IMR-90 (cell line): ENCODE measurements at regions not wholly inside any gene's neighbourhood (a gene's known extent, or its start where the extent isn't known, plus 50 kb on each side); places are given as distances from the start of the nearest gene placed in this dataset.

Source experiments
- ATAC-seq: fragments of 200-7000 bp; cut with Tn5 transposase; 2 replicates; pipeline ENCODE4 v1.9.1; 2020; ENCODE audit warnings: low read depth, mild to moderate bottlenecking, moderate library complexity
- BruUV-seq: library from RNA; stranded (reverse); fragments of 400-500 nt; replicated peaks from 2 replicates; lab custom pipeline; 2021; lab: Mats Ljungman, UMichigan
- CTCF ChIA-PET: fragments of 300-600 bp; formaldehyde crosslinking; extraction: SDS; loops from one replicate; lab custom pipeline; 2021; ENCODE audit warnings: antibody characterized with exemption; lab: Yijun Ruan, JAX
- POLR2A ChIA-PET: fragments of 300-600 bp; sonication (Branson Sonifier 250); formaldehyde crosslinking; loops from one replicate; lab custom pipeline; 2022; ENCODE audit warnings: antibody characterized with exemption; ENCODE audit not compliant: unreplicated experiment; lab: Charles Lee
- DNase-seq: peaks from one replicate; pipeline ENCODE4 v3.0.0; 2013
- H2AFZ ChIP-seq: replicated peaks from 2 replicates; pipeline ENCODE3; 2013; ENCODE audit warnings: low read length, mild to moderate bottlenecking; ENCODE audit not compliant: poor library complexity
- H2AK5ac ChIP-seq: 2 replicates; pipeline ENCODE4 v1.6.1; 2013; ENCODE audit warnings: low read depth, low read length, inconsistent platforms
- H2AK9ac ChIP-seq: replicated peaks from 2 replicates; pipeline ENCODE3; 2013; ENCODE audit warnings: mild to moderate bottlenecking, low read depth, low read length, moderate library complexity; ENCODE audit not compliant: poor library complexity
- H2BK120ac ChIP-seq: 2 replicates; pipeline ENCODE4 v1.6.1; 2013; ENCODE audit warnings: low read depth, low read length, inconsistent platforms
- H2BK15ac ChIP-seq: 3 replicates; pipeline ENCODE4 v1.6.1; 2013; ENCODE audit warnings: low read depth, low read length, inconsistent platforms
- H2BK20ac ChIP-seq: 2 replicates; pipeline ENCODE4 v1.6.1; 2013; ENCODE audit warnings: low read depth, mild to moderate bottlenecking, inconsistent platforms, low read length, moderate library complexity
- H2BK5ac ChIP-seq: 2 replicates; pipeline ENCODE4 v1.6.1; 2013; ENCODE audit warnings: mild to moderate bottlenecking, low read depth, low read length, inconsistent platforms; ENCODE audit not compliant: poor library complexity, severe bottlenecking
- H3K14ac ChIP-seq: replicated peaks from 2 replicates; pipeline ENCODE4 v1.6.1; 2013; ENCODE audit warnings: low read depth, low read length, inconsistent platforms
- H3K18ac ChIP-seq: 2 replicates; pipeline ENCODE4 v1.6.1; 2013; ENCODE audit warnings: low read depth, low read length, control low read depth
- H3K23ac ChIP-seq: 2 replicates; pipeline ENCODE4 v1.6.1; 2013; ENCODE audit warnings: low read depth, low read length, inconsistent platforms
- H3K27ac ChIP-seq: 2 replicates; pipeline ENCODE4 v1.5.1; 2013; ENCODE audit warnings: mild to moderate bottlenecking, control low read depth, low read length; ENCODE audit not compliant: insufficient read depth
- H3K27me3 ChIP-seq: 2 replicates; pipeline ENCODE4 v1.6.1; 2013; ENCODE audit warnings: low read length; ENCODE audit not compliant: control insufficient read depth, insufficient read depth
- H3K36me3 ChIP-seq: 2 replicates; pipeline ENCODE4 v1.6.1; 2013; ENCODE audit warnings: low read length, mixed read lengths; ENCODE audit not compliant: control insufficient read depth, insufficient read depth
- H3K4ac ChIP-seq: 2 replicates; pipeline ENCODE4 v1.6.1; 2013; ENCODE audit warnings: low read depth, low read length, inconsistent platforms
- H3K4me1 ChIP-seq: 2 replicates; pipeline ENCODE4 v1.6.1; 2013; ENCODE audit warnings: low read length, mixed read lengths; ENCODE audit not compliant: control insufficient read depth, insufficient read depth
- H3K4me2 ChIP-seq: 2 replicates; pipeline ENCODE4 v1.6.1; 2013; ENCODE audit warnings: low read depth, mild to moderate bottlenecking, control low read depth, low read length, moderate library complexity
- H3K4me3 ChIP-seq: 2 replicates; pipeline ENCODE4 v1.5.1; 2013; ENCODE audit warnings: low read depth, mild to moderate bottlenecking, control low read depth, low read length, moderate library complexity; ENCODE audit not compliant: insufficient read depth
- H3K56ac ChIP-seq: 2 replicates; pipeline ENCODE4 v1.6.1; 2013; ENCODE audit warnings: low read length, inconsistent platforms; ENCODE audit not compliant: insufficient read depth; ENCODE audit errors: extremely low read depth
- H3K79me1 ChIP-seq, 2 experiments: 2 replicates each; pipeline ENCODE4 v1.6.1; 2013; ENCODE audit warnings: low read length in 2 of 2, inconsistent platforms in 1 of 2, low read depth in 1 of 2
- H3K9ac ChIP-seq: 2 replicates; pipeline ENCODE4 v1.6.1; 2013; ENCODE audit warnings: low read depth, low read length, control low read depth
- H3K9me1 ChIP-seq: 2 replicates; pipeline ENCODE4 v1.6.1; 2013; ENCODE audit warnings: low read length, inconsistent platforms; ENCODE audit not compliant: insufficient read depth
- H3K9me3 ChIP-seq: 2 replicates; pipeline ENCODE4 v1.6.1; 2013; ENCODE audit warnings: low read length; ENCODE audit not compliant: control insufficient read depth, insufficient read depth
- H4K20me1 ChIP-seq: 2 replicates; pipeline ENCODE4 v1.6.1; 2013; ENCODE audit warnings: low read length, inconsistent platforms; ENCODE audit not compliant: insufficient read depth
- H4K5ac ChIP-seq: 2 replicates; pipeline ENCODE4 v1.6.1; 2013; ENCODE audit warnings: mild to moderate bottlenecking, low read depth, low read length, control low read depth
- H4K8ac ChIP-seq, 2 experiments: 2 replicates each; pipeline ENCODE4 v1.6.1; 2013; ENCODE audit warnings: low read depth in 2 of 2, low read length in 2 of 2, control low read depth in 1 of 2, inconsistent platforms in 1 of 2
- H4K91ac ChIP-seq: 2 replicates; pipeline ENCODE4 v1.6.1; 2013; ENCODE audit warnings: low read depth, low read length, inconsistent platforms; ENCODE audit not compliant: insufficient read depth
- BHLHE40 ChIP-seq: fragments of 150-350 bp; IDR thresholded peaks from 2 replicates; pipeline ENCODE4 v1.6.1; 2016; ENCODE audit warnings: mild to moderate bottlenecking, low read depth, low read length
- CEBPB ChIP-seq: IDR thresholded peaks from 2 replicates; pipeline ENCODE4 v1.6.1; 2012; ENCODE audit warnings: low read depth, low read length, improper control_type of control experiment
- CHD1 ChIP-seq: IDR thresholded peaks from 2 replicates; pipeline ENCODE4 v1.6.1; 2012; ENCODE audit warnings: low read depth, low read length, improper control_type of control experiment
- CTCF ChIP-seq: conservative IDR thresholded peaks from 2 replicates; pipeline ENCODE4 v1.5.1; 2012; ENCODE audit warnings: mild to moderate bottlenecking, low read depth, low read length, improper control_type of control experiment
- FOS ChIP-seq: fragments of 150-350 bp; IDR thresholded peaks from 2 replicates; pipeline ENCODE4 v1.6.1; 2016; ENCODE audit warnings: low read depth, low read length
- MAFK ChIP-seq: IDR thresholded peaks from 2 replicates; pipeline ENCODE4 v1.6.1; 2012; ENCODE audit warnings: low read depth, low read length, improper control_type of control experiment
- MAZ ChIP-seq: IDR thresholded peaks from 2 replicates; pipeline ENCODE4 v1.6.1; 2012; ENCODE audit warnings: low read depth, mild to moderate bottlenecking, low read length, improper control_type of control experiment, moderate library complexity, borderline replicate concordance
- MXI1 ChIP-seq: IDR thresholded peaks from 2 replicates; pipeline ENCODE4 v1.6.1; 2012; ENCODE audit warnings: low read depth, mild to moderate bottlenecking, low read length, moderate library complexity, borderline replicate concordance
- NFE2L2 ChIP-seq: fragments of 150-350 bp; IDR thresholded peaks from 2 replicates; pipeline ENCODE4 v1.6.1; 2016; ENCODE audit warnings: low read depth, mild to moderate bottlenecking, low read length
- POLR2A ChIP-seq: IDR thresholded peaks from 2 replicates; pipeline ENCODE4 v1.6.1; 2012; ENCODE audit warnings: mild to moderate bottlenecking, low read depth, low read length
- RAD21 ChIP-seq: IDR thresholded peaks from 2 replicates; pipeline ENCODE4 v1.6.1; 2012; ENCODE audit warnings: low read length, improper control_type of control experiment
- RCOR1 ChIP-seq: IDR thresholded peaks from 2 replicates; pipeline ENCODE4 v1.6.1; 2012; ENCODE audit warnings: mild to moderate bottlenecking, low read length, improper control_type of control experiment; ENCODE audit not compliant: insufficient replicate concordance
- RFX5 ChIP-seq: IDR thresholded peaks from 2 replicates; pipeline ENCODE4 v1.8.0; 2012; ENCODE audit warnings: low read depth, mild to moderate bottlenecking, low read length, moderate library complexity
- SMC3 ChIP-seq: fragments of 150-350 bp; IDR thresholded peaks from 2 replicates; pipeline ENCODE4 v1.6.1; 2016; ENCODE audit warnings: low read depth, mild to moderate bottlenecking, antibody characterized with exemption, low read length, moderate library complexity
- dilution Hi-C: fragments of 300-500 bp; cut with HindIII; formaldehyde crosslinking; loops from one replicate; pipeline ENCODE4 v1.14.3; 2018; ENCODE audit warnings: low sequenced_read_pairs; ENCODE audit not compliant: unreplicated experiment
- in situ Hi-C: fragments of 300-500 bp; cut with MboI; formaldehyde crosslinking; loops from 3 replicates; pipeline ENCODE4 v1.14.3; 2019; ENCODE audit warnings: low sequenced_read_pairs, inconsistent platforms, mixed read lengths
- intact Hi-C: fragments of 100-400 bp; cut with micrococcal nuclease; formaldehyde crosslinking; loops from 2 replicates; pipeline ENCODE4 v1.10.0; 2022
- TF ChIP-seq, protein P1 (sequence below): fragments of 150-350 bp; IDR thresholded peaks from 2 replicates; pipeline ENCODE4 v1.6.1; 2017; ENCODE audit warnings: mild to moderate bottlenecking, antibody characterized with exemption, low read length, low read depth
- TF ChIP-seq, protein P2 (sequence below): fragments of 150-350 bp; IDR thresholded peaks from 2 replicates; pipeline ENCODE4 v1.6.1; 2016; ENCODE audit warnings: low read depth, mild to moderate bottlenecking, low read length, moderate library complexity, borderline replicate concordance

- POLR2A ChIA-PET = no interaction called here
- in situ Hi-C loops = no loop called here
- intact Hi-C loops = no loop called here
Measured at GRCh38 chr18:30743033-30743432, 299.5 kb downstream of the DSC3 start.

More at GRCh38 chr18:30743033-30743432, 299.5 kb downstream of the DSC3 start:
- no peaks in the 10 kb centered on the region for H4K20me1 ChIP-seq
- no peak overlapping the region for H3K4me3 ChIP-seq
- no peak overlapping the region for H3K4ac ChIP-seq
- no peak overlapping the region for H2BK20ac ChIP-seq
- no peak overlapping the region for H3K23ac ChIP-seq
- no peaks in the 10 kb centered on the region for H3K79me1 ChIP-seq
- no peaks in the 10 kb centered on the region for H3K27me3 ChIP-seq
- H4K8ac ChIP-seq = no peak overlapping the region
- no peak overlapping the region for H2AK9ac ChIP-seq
- CTCF ChIA-PET = no interaction called here
- H3K9me3 ChIP-seq = peaks cover 2% of the 10 kb centered on the region; the same call in 1 of the 2 replicates
- no peak for ATAC-seq
- no peak overlapping the region for H2BK120ac ChIP-seq
- no peaks in the 10 kb centered on the region for H3K4me1 ChIP-seq
- H3K56ac ChIP-seq = no peak overlapping the region
- no TSS peak for BruUV-seq
- H3K9me1 ChIP-seq = no peaks in the 10 kb centered on the region
- TF ChIP-seq FOS (no peak), NFE2L2 (no peak), CTCF (no peak), SMC3 (no peak), RAD21 (no peak), BHLHE40 (no peak), MAZ (no peak), RFX5 (no peak), POLR2A (no peak), MAFK (no peak), CHD1 (no peak), RCOR1 (no peak), CEBPB (no peak), MXI1 (no peak)
- TF ChIP-seq, protein P1, sequence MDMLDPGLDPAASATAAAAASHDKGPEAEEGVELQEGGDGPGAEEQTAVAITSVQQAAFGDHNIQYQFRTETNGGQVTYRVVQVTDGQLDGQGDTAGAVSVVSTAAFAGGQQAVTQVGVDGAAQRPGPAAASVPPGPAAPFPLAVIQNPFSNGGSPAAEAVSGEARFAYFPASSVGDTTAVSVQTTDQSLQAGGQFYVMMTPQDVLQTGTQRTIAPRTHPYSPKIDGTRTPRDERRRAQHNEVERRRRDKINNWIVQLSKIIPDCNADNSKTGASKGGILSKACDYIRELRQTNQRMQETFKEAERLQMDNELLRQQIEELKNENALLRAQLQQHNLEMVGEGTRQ = no peak
- TF ChIP-seq, protein P2, sequence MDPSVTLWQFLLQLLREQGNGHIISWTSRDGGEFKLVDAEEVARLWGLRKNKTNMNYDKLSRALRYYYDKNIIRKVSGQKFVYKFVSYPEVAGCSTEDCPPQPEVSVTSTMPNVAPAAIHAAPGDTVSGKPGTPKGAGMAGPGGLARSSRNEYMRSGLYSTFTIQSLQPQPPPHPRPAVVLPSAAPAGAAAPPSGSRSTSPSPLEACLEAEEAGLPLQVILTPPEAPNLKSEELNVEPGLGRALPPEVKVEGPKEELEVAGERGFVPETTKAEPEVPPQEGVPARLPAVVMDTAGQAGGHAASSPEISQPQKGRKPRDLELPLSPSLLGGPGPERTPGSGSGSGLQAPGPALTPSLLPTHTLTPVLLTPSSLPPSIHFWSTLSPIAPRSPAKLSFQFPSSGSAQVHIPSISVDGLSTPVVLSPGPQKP = no peak
- H3K4me2 ChIP-seq = no peak overlapping the region
- H3K36me3 ChIP-seq = no peaks in the 10 kb centered on the region
- H2AFZ ChIP-seq = no peak overlapping the region
- dilution Hi-C loops = no loop called here
- H3K14ac ChIP-seq = no peak overlapping the region
- no peak overlapping the region for H4K5ac ChIP-seq
- DNase-seq = no peak
- H2BK15ac ChIP-seq = no peak overlapping the region
- H3K27ac ChIP-seq = no peak overlapping the region
- no peak overlapping the region for H2BK5ac ChIP-seq
- no peak overlapping the region for H4K91ac ChIP-seq
- H2AK5ac ChIP-seq = no peak overlapping the region
- no peak overlapping the region for H3K9ac ChIP-seq
- H3K18ac ChIP-seq = no peak overlapping the region
